SHP77 treated with DMSO at 0.1 percent for 48 hours (cell line): ENCODE measurements at regions not wholly inside any gene's neighbourhood (a gene's known extent, or its start where the extent isn't known, plus 50 kb on each side); places are given as distances from the start of the nearest gene placed in this dataset.

Source experiments
- DNase-seq: peaks from one replicate; lab custom pipeline; 2025; lab: John Stamatoyannopoulos, UW

DNA sequence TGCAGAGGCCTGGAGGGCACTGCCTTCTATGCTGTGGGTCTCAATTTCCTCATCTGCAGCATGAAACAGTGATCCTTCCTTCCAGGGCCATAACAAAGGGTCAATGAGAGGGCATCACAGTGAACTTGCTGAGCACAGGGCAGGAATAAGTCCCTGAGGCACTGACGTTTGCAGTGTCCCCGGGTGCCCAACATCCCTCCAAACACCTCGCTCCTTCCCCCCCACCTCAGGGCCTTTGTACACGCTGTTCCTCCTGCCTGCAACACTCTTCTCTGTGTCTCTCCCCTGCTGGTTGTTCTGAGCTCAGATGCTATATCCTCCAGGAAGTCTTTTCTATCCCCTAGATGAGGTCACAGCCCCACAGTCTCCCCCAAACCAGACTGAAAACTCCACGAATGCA is 59.7 kb upstream of the TCF20 start:
- no peak for DNase-seq

DNA sequence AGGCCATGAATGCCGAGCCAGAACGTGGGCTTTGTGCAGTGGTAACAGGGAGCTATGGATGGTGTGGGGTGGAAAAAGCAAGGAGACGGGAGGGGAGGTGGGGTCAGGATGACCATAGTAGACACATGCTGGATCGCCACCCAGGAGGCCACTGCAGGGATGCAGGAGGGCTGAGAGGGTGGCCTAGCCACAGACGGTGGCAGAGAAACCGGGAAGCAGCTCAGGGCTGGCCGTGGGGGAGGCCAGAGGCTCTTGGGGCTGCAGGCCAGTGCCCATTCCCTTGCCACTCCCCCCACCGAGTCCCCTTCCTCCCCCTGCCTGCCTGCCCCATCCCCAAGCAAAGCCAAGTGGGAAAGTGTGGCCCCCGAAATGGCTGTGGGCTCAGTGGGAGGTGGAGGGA is 59.1 kb upstream of the TCF20 start:
- DNase-seq, result no peak

DNA sequence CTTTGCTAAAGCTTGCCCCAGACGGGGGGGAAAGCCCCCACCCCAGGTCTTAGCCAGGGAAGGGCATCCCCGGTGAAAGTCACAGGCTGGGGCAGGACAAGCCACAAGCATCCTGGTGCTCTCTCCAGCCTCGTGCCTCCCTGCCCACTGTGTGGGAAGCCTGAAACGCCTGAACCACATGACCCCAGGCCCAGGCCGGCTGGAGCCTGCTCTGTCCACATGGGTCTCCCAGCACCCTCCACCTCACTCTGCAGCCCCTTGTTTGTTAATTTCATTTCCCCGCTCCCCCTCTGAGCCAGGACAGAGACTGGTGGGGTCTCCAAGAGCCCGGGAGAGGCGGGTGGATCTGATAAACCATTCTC is 58.3 kb upstream of the TCF20 start:
- no peak for DNase-seq

DNA sequence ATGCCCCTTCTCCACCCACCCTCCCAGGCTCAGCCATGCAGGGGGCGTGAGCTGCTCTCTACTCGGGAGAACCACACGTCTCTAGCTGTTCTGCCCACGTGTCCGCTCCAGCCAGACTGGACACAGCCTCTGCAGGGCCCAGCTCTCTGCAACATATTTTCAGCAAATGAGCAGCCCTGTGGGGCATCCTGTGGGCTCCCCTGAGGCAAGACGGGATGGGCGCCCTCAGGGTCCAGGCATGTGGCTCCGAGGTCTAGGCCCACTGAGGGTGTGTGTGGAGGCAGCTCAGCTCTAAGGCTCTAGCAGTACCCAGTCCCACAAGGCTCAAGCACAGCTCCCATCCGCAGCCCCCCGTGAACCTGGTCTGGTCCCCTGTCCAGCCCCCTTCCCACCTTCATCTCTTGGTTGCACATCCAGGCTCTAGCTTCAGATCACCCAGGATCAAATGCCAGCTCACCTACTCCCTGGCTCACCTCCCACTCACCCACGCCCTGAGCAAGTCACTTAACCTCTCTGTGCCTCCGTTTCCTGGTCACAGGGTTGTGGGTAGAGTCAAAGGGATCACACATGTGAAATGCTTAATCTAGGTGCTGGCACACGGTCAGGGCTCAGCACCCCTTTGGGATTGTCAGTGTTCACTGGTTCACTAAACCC is 57.8 kb upstream of the TCF20 start:
- no peak for DNase-seq

DNA sequence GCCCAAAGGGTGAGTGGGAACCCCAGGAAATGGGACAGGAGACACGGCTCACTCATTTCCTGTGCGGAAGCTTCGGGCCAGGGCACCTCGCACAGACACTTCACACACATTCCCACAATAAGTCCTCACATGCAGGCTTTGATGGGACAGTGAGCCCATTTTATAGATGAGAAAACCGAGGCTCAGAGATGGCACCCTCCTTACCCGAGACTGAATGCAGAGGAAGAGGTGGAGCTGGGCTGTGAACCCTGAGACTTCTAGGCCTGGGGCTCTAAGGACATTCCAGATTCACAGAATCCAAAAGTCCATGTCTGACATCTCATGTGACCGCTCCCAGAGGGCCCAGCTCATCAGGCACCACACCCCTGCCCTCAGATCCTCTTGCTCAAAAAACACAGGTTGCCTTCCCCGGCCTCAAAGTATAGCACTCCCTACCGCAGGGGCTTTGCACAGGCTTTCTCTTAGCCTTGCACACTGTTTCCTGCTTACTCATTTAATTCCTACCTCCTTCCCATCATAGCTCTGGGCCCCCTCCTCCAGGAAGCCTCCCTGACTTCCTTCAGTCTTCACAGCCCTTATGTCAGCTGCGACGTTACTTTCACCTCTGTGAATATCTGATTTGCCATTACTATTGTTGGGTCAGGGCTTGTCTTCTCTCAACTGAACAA is 57.1 kb upstream of the TCF20 start:
- DNase-seq, result no peak

DNA sequence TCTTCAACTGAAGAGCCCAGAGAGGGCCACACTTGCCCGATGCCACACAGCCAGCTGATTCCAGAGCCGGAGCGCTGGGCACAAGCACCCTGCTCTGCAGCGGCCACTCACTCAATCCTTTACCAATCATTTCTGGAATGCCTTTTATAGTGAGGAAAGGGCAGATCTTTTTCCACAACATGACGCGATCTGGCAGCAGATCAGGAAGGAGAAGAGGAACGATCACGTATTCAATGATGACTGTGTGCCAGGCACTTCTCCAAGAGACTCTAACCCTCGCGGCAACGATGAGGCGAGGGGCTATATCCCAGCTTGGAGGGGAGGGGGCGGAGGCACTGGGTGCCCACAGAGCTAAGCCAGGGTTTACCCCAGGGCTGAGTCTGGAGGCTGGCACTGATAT is 56.3 kb upstream of the TCF20 start:
- DNase-seq, result no peak

DNA sequence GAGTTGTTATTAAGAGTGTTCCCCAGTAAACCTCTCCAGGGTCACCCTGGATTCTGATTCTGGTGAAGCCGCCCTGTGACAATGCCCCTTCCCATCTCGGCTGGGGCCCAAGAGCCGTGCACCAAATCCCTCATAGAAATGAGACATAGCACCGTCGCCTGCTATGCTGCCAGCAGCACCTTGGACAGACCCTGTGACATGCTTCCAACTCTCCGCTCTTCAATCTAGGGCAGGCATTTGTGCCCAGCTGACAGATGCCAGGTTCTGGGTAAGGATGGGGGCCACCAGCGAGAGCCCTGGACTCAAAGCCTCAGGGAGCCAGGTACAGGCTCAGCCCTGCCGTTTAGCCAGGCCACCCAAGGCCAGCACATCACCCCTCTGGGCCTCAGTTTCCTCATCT is 55.8 kb upstream of the TCF20 start:
- DNase-seq, result no peak

DNA sequence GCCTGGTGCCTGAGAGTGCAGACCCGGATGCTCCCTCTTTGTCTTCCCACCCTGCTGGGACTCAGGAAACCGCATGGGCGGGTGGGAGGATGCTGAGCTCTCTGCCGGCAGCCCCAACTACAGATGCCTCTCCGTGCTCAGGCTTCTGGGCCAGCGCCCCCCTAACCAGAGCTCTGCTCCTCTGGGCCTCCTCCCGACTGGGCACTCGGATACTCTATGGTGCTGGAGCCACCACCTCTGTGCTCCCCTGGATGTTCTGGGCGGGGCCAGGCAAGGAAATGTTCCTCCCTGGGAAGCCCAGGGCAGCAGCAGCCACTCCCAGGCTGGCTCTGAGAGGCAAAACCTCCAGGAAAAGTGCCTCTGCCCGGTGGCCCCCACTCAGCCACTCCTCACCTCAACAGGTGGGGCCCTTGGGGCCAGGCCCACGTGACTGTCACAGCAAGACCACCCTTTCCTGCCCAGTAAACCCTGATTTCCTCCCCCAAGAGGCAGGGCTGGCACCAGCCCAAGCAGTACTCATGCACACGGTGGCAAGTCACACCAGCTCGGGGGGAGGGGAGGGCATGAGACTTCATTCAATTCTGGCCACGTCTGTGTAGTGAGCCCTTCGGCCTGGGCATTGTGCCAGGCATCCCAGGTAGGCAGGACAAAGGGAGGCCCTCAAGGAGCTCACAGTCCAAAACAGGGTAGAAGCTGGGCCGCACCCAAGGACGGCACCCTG is 54.7 kb upstream of the TCF20 start:
- no peak for DNase-seq

DNA sequence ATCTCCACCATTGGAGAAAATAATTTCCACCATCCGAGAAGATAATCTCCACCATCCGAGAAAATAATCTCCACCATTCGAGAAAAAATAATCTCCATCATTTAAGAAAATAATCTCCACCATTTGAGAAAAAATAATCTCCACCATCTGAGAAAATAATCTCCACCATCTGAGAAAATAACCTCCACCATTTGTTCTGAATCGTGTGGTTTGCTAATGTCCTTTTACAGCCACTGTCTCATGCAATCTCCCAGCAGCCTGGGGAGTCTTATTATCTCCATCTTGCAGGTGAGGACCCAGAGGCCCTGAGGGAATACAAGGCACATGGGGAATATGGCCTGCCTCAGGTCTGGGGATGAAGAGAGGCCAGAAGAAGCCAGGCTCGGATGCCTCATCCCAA is 54.1 kb upstream of the TCF20 start:
- no peak for DNase-seq

DNA sequence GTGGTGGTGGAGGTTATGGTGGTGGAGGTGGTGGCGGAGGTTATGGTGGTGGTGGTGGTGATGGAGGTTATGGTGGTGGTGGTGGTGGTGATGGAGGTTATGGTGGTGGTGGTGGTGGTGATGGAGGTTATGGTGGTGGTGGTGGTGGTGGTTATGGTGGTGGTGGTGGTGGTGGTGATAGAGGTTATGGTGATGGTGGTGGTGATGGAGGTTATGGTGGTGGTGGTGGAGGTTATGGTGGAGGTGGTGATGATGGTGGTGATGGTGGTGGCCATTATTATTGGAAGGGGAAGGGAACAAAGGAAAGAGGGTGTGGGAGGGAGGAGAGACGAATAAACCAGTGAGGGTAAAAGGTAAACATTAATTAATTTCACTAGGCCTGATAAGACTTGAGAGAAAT is 53.5 kb upstream of the TCF20 start:
- DNase-seq, result no peak

DNA sequence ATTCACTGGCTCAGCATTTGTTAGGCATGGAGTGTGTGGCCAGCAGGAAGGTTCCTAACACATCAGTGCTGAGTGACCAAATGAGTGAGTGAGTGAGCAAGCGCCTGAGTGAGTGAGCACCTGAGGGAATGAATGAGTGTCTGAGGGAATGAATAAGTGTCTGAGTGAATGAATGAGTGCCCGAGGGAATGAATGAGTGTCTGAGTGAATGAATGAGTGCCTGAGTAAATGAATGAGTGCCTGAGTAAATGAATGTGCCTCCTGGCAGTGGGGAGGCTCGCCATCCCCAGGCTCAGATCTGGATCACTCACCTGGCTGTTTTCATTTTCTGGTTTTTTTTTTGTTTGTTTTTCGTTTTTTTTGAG is 52.1 kb upstream of the TCF20 start:
- no peak for DNase-seq

DNA sequence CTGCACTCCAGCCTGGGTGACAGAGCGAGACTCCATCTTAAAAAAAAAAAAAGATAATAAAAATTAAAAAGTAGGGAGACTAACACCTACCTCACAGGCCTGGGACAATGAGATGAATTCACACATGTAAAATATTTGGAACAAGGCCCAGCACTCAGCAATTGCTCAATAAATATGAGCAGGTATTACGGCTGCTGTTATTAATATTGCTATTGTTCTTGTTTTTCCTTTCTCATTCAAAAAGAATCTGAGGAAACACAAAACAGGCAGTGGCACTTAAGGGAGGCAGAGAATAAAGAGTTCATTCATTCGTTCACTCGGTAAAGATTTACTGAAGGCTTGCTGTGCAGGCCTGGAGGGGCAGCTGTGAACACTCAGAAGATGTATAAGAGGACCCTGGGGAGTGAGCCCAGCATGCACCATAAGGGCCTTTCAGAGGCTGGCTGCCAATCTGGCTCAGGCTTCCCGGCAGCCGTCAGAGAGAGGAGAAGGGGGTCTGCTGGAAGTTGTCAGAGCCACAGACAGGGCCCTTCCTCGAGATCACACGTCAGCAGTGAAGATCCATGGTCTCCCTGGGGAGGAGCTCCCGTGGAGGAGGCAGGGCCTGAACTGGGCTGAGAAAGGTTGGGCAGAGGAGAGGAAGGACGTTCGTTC is 51.6 kb upstream of the TCF20 start:
- no peak for DNase-seq

DNA sequence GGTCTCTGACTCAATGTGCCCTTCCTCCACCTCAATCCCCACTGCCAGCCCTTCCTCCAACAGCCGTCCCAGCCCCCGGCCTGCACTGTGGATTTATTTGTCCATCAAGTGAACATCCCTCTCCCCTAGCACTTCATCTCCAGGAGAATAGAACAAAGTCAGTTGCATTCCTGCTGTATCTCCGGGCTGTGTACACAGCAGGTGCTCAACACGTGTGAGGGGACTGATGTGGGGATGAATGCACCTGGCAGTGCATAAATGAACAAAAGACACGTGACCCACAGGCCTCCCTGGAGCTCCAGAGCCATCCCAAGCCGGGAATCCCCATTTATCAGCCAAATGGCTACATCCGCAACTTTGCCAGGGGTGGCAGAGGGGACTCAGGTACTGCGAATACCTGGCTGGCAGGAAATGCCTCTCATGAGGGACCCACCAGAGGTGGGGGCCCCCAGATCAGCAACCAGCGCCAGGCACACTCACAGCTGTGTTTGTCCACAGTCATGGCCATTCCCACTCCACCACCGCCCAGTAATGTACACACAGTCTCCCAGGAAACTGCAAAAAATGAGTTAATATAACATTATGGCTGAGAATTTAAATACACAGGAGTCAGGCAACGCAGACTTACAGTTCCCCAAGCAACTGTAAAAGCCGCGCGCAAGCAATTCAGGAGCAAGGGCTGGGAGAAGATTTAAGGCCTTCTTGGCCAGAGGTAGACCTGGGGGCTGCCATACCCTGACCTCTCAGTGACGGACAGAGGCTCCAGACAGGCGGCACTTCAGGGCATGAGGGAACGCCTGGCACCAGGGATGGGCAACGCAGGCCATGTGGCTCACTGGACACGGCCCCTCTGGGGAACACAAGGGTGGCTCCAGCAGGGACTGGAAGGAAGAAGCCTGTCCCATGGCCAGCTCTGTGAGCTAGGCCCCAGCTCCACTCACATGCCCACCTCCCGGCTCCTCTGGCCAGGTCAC is 50.3 kb upstream of the TCF20 start:
- DNase-seq, result peak; percentile 40
